HL-60 (cell line): ENCODE measurements at regions not wholly inside any gene's neighbourhood (a gene's known extent, or its start where the extent isn't known, plus 50 kb on each side); places are given as distances from the start of the nearest gene placed in this dataset.

Experiments
- DNase-seq, 2 experiments: peaks; one replicate each; pipeline ENCODE4 v3.0.0-alpha.2; 2010 to 2020; ENCODE audit warnings: low read depth in 1 of 2, low spot score in 1 of 2
- H3K27ac ChIP-seq: fragments of 250-450 bp; sonication (Bioruptor Pico); replicated peaks from 2 replicates; pipeline ENCODE4 v1.5.1; 2020; ENCODE audit warnings: mild to moderate bottlenecking, moderate library complexity
- H3K27me3 ChIP-seq: fragments of 250-450 bp; sonication (Bioruptor Pico); 2 replicates; pipeline ENCODE4 v1.5.1; 2021; ENCODE audit warnings: mild to moderate bottlenecking, moderate library complexity; ENCODE audit not compliant: insufficient read depth, poor library complexity, severe bottlenecking
- H3K4me3 ChIP-seq: replicated peaks from 2 replicates; pipeline ENCODE4 v1.5.1; 2011; ENCODE audit warnings: mild to moderate bottlenecking, control low read depth, low read length; ENCODE audit not compliant: insufficient read depth
- GABPA ChIP-seq: IDR thresholded peaks from 2 replicates; pipeline ENCODE4 v1.6.1; 2012; ENCODE audit warnings: low read depth
- POLR2AphosphoS5 ChIP-seq: IDR thresholded peaks from 2 replicates; pipeline ENCODE4 v1.6.1; 2012; ENCODE audit warnings: low read depth
- SPI1 ChIP-seq: IDR thresholded peaks from 2 replicates; pipeline ENCODE4 v1.6.1; 2012; ENCODE audit warnings: low read depth, mild to moderate bottlenecking, borderline replicate concordance
- TF ChIP-seq, protein P1 (sequence below): IDR thresholded peaks from 2 replicates; pipeline ENCODE4 v1.6.1; 2012; ENCODE audit warnings: low read depth; ENCODE audit not compliant: insufficient replicate concordance
- TF ChIP-seq, protein P2 (sequence below): IDR thresholded peaks from one replicate; pipeline ENCODE4 v1.5.1; 2011; ENCODE audit warnings: low read length, control low read depth, inconsistent platforms; ENCODE audit not compliant: insufficient read depth

DNA sequence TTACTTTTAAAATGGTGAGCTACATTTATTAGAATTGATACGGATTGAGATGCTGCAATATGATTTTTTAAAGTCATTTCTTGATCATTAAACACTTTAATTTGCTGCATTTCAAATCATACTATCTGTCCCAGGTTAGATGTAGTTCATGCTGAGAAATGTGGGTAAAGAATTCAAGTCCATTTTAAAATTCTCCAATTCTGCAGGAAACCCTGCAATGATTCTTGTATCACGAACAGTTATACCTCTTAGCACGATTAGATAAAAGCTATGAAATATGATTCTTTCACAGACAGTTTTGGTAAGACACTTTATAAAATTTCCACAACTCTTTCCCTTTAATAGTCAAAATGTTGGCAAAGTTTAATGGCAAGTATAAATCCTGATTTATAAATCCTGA lies 693.4 kb downstream of the ADGRL2 start:
- TF ChIP-seq, protein P1, sequence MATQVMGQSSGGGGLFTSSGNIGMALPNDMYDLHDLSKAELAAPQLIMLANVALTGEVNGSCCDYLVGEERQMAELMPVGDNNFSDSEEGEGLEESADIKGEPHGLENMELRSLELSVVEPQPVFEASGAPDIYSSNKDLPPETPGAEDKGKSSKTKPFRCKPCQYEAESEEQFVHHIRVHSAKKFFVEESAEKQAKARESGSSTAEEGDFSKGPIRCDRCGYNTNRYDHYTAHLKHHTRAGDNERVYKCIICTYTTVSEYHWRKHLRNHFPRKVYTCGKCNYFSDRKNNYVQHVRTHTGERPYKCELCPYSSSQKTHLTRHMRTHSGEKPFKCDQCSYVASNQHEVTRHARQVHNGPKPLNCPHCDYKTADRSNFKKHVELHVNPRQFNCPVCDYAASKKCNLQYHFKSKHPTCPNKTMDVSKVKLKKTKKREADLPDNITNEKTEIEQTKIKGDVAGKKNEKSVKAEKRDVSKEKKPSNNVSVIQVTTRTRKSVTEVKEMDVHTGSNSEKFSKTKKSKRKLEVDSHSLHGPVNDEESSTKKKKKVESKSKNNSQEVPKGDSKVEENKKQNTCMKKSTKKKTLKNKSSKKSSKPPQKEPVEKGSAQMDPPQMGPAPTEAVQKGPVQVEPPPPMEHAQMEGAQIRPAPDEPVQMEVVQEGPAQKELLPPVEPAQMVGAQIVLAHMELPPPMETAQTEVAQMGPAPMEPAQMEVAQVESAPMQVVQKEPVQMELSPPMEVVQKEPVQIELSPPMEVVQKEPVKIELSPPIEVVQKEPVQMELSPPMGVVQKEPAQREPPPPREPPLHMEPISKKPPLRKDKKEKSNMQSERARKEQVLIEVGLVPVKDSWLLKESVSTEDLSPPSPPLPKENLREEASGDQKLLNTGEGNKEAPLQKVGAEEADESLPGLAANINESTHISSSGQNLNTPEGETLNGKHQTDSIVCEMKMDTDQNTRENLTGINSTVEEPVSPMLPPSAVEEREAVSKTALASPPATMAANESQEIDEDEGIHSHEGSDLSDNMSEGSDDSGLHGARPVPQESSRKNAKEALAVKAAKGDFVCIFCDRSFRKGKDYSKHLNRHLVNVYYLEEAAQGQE, result no peak
- Histone ChIP-seq H3K4me3 (no peak overlapping the region), H3K27ac (no peak overlapping the region), H3K27me3 (no peaks in the 10 kb centered on the region)
- no peak for DNase-seq

DNA sequence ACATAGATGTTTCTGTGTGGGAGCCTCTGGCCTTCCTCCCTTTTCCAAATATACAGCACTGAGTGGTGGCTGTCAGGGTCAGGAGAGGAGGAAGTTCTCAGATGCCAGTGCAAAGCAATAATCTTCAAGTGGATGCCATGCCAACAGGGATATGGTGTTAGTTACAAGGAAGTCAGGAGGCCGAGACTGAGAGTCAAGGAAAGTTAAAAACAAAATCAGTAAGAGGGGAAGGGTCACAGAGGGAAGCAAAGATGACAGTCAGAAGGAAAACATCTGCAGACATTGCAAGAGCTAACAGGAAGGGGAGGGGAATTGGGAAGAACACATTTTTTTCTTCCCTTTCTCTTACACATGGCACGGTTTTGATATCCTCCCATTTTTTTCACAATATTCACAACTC lies 691.4 kb downstream of the ADGRL2 start:
- no peak for TF ChIP-seq GABPA
- TF ChIP-seq, protein P1, result no peak
- H3K27ac ChIP-seq, result no peak overlapping the region
- no peak for DNase-seq
- no peaks in the 10 kb centered on the region for H3K27me3 ChIP-seq
- H3K4me3 ChIP-seq, result no peak overlapping the region

DNA sequence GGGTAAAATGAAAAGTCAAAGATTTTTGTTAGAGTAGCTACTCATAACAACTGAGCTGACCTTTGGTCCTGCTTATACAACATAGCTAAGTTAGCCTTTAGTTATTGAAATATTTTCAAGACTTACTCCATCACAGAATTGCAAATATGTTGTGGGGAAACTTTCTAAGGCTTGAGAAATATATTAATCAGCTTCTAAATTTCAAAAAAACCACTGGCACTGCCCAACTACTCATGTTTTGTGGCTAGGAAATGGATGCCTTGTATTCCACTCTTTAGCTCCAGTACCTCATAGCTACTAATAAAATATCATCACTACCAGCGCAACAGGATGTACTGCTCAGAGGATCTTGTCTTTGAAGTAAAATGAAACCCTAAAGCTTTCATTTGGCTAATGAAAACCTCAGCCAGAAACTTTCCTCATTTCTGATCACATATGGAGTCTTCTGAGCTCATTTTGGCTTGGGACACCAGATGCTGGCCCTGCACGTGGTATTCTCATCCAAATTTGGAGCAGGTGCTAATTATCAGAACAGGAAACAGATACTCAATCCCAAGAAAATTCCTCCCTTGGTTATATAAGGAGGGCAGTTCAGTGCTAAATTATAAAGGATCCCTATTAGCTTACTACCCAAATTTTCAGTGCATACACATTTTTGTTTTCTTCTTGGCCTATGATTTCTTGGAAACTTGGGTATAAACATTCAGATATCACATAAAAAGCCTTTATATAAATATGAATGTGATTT lies 690.7 kb downstream of the ADGRL2 start:
- no peak overlapping the region for H3K4me3 ChIP-seq
- H3K27me3 ChIP-seq, result no peaks in the 10 kb centered on the region
- TF ChIP-seq, protein P2, sequence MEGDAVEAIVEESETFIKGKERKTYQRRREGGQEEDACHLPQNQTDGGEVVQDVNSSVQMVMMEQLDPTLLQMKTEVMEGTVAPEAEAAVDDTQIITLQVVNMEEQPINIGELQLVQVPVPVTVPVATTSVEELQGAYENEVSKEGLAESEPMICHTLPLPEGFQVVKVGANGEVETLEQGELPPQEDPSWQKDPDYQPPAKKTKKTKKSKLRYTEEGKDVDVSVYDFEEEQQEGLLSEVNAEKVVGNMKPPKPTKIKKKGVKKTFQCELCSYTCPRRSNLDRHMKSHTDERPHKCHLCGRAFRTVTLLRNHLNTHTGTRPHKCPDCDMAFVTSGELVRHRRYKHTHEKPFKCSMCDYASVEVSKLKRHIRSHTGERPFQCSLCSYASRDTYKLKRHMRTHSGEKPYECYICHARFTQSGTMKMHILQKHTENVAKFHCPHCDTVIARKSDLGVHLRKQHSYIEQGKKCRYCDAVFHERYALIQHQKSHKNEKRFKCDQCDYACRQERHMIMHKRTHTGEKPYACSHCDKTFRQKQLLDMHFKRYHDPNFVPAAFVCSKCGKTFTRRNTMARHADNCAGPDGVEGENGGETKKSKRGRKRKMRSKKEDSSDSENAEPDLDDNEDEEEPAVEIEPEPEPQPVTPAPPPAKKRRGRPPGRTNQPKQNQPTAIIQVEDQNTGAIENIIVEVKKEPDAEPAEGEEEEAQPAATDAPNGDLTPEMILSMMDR, result no peak
- no peak for TF ChIP-seq SPI1
- DNase-seq, result no peak
- H3K27ac ChIP-seq, result no peak overlapping the region

DNA sequence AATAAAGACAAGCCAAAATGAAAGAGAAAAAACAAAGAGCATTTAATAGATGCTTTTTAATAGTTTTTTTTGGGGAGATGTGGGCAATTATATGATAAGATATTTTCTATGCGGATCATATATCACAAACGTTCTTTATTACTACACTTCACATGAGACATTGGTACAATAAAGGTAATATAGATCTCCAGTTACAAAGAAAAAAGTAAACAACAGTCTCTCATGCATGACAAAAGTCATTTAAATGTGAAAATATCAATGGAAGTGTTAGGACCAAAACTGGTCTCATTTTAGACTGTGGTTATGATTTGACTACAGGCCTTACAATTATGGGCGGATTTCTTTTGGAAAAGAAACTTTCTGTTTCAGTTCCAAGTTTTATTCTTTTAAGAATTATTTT lies 687.0 kb downstream of the ADGRL2 start:
- Histone ChIP-seq H3K4me3 (no peak overlapping the region), H3K27me3 (no peaks in the 10 kb centered on the region), H3K27ac (no peak overlapping the region)
- no peak for DNase-seq
- TF ChIP-seq POLR2AphosphoS5, result no peak
- TF ChIP-seq SPI1, result no peak
- TF ChIP-seq, protein P2, result no peak
- TF ChIP-seq GABPA, result no peak
- TF ChIP-seq, protein P1, result no peak
